ENCODE measurements at regions not wholly inside any gene's neighbourhood (a gene's known extent, or its start where the extent isn't known, plus 50 kb on each side); places are given as distances from the start of the nearest gene placed in this dataset.

- no peak overlapping the region for H3K4me2 ChIP-seq (ENCODE audit: low read length)
- H3K4me3 ChIP-seq (ENCODE audit: low read depth, low read length, poor library complexity, severe bottlenecking): no peak overlapping the region
- no peak for DNase-seq (ENCODE audit: low spot score)
- no peaks in the 10 kb centered on the region for H4K20me1 ChIP-seq (ENCODE audit: insufficient read depth, low read length)
- no peaks in the 10 kb centered on the region for H3K36me3 ChIP-seq (ENCODE audit: insufficient read depth, low read length)
- no peak overlapping the region for H2AFZ ChIP-seq (ENCODE audit: low read length)
- intact Hi-C loops (cut with micrococcal nuclease; ENCODE audit: unreplicated experiment): no loop called here
- H3K9me3 ChIP-seq (ENCODE audit: low read length): no peaks in the 10 kb centered on the region
- H3K9me2 ChIP-seq (ENCODE audit: insufficient read depth, low read length): no peaks in the 10 kb centered on the region
- H3K79me2 ChIP-seq (ENCODE audit: insufficient read depth, low read depth, low read length): no peaks in the 10 kb centered on the region
- CTCF ChIA-PET (ENCODE audit: unreplicated experiment): no interaction called here
- H3K4me1 ChIP-seq (ENCODE audit: insufficient read depth, low read length, poor library complexity, severe bottlenecking): no peaks in the 10 kb centered on the region
- no peak overlapping the region for H3K27ac ChIP-seq (ENCODE audit: low read depth, low read length, poor library complexity, severe bottlenecking)
- TF ChIP-seq EZH2phosphoT487 (IDR thresholded peaks at IDR 0.05; ENCODE audit: borderline replicate concordance, low read depth, low read length) (no peak), CTCF (conservative IDR thresholded peaks at IDR 0.05; ENCODE audit: low read length) (no peak)
- POLR2A ChIA-PET: no interaction called here
- no TSS peak for BruUV-seq (replicated peaks)
Measured at GRCh38 chr4:58261526-58261925, 1151.3 kb upstream of the IGFBP7 start.

GRCh38 chr4:58254291-58254690, 1144.1 kb upstream of the IGFBP7 start:
- H3K4me1 ChIP-seq (ENCODE audit: insufficient read depth, low read length, poor library complexity, severe bottlenecking): no peaks in the 10 kb centered on the region
- no peak overlapping the region for H2AFZ ChIP-seq (ENCODE audit: low read length)
- no peaks in the 10 kb centered on the region for H3K9me3 ChIP-seq (ENCODE audit: low read length)
- POLR2A ChIA-PET: no interaction called here
- intact Hi-C loops (cut with micrococcal nuclease; ENCODE audit: unreplicated experiment): no loop called here
- TF ChIP-seq CTCF (conservative IDR thresholded peaks at IDR 0.05; ENCODE audit: low read length) (no peak), EZH2phosphoT487 (IDR thresholded peaks at IDR 0.05; ENCODE audit: borderline replicate concordance, low read depth, low read length) (no peak)
- no peaks in the 10 kb centered on the region for H4K20me1 ChIP-seq (ENCODE audit: insufficient read depth, low read length)
- H3K9me2 ChIP-seq (ENCODE audit: insufficient read depth, low read length): no peaks in the 10 kb centered on the region
- DNase-seq (ENCODE audit: low spot score): no peak
- H3K4me2 ChIP-seq (ENCODE audit: low read length): no peak overlapping the region
- no peaks in the 10 kb centered on the region for H3K36me3 ChIP-seq (ENCODE audit: insufficient read depth, low read length)
- no TSS peak for BruUV-seq (replicated peaks)
- no peak overlapping the region for H3K4me3 ChIP-seq (ENCODE audit: low read depth, low read length, poor library complexity, severe bottlenecking)
- H3K27ac ChIP-seq (ENCODE audit: low read depth, low read length, poor library complexity, severe bottlenecking): no peak overlapping the region
- H3K79me2 ChIP-seq (ENCODE audit: insufficient read depth, low read depth, low read length): no peaks in the 10 kb centered on the region
- CTCF ChIA-PET (ENCODE audit: unreplicated experiment): no interaction called here

DNA sequence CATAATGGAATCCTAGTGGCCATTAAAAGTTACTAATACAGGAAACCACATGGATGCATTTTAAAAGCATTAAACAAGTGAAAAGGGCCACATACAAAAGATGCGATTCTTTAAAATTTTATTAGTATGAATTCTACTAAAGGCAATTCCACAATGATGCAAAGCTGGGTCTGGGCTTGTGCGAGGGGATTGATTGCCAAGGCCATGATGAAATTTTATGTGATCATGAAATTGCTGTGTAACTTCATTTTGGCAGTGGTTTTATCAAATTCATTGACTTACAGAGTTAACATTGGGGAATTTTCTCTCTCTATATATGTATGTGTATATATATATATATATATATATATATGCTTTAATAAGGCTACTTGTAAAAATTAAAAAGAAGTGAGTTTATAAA, 1142.5 kb upstream of the IGFBP7 start:
- no peak overlapping the region for H2AFZ ChIP-seq (ENCODE audit: low read length)
- intact Hi-C loops (cut with micrococcal nuclease; ENCODE audit: unreplicated experiment): no loop called here
- CTCF ChIA-PET (ENCODE audit: unreplicated experiment): no interaction called here

More for the DNA sequence above, 1142.5 kb upstream of the IGFBP7 start:
- Histone ChIP-seq H3K36me3 (ENCODE audit: insufficient read depth, low read length) (no peaks in the 10 kb centered on the region), H3K4me1 (ENCODE audit: insufficient read depth, low read length, poor library complexity, severe bottlenecking) (no peaks in the 10 kb centered on the region), H3K9me3 (ENCODE audit: low read length) (no peaks in the 10 kb centered on the region), H3K27ac (ENCODE audit: low read depth, low read length, poor library complexity, severe bottlenecking) (no peak overlapping the region), H4K20me1 (ENCODE audit: insufficient read depth, low read length) (no peaks in the 10 kb centered on the region), H3K9me2 (ENCODE audit: insufficient read depth, low read length) (no peaks in the 10 kb centered on the region), H3K4me3 (ENCODE audit: low read depth, low read length, poor library complexity, severe bottlenecking) (no peak overlapping the region), H3K79me2 (ENCODE audit: insufficient read depth, low read depth, low read length) (no peaks in the 10 kb centered on the region), H3K4me2 (ENCODE audit: low read length) (no peak overlapping the region)
- BruUV-seq (replicated peaks): no TSS peak
- POLR2A ChIA-PET: no interaction called here
- DNase-seq (ENCODE audit: low spot score): no peak
- TF ChIP-seq CTCF (conservative IDR thresholded peaks at IDR 0.05; ENCODE audit: low read length) (no peak), EZH2phosphoT487 (IDR thresholded peaks at IDR 0.05; ENCODE audit: borderline replicate concordance, low read depth, low read length) (no peak)
